ENCODE measurements at regions not wholly inside any gene's neighbourhood (a gene's known extent, or its start where the extent isn't known, plus 50 kb on each side); places are given as distances from the start of the nearest gene placed in this dataset.

GRCh38 chr4:173930329-173930967 lies 353.0 kb downstream of the FBXO8 start:
- CTCF ChIA-PET = interaction anchor here (1.2 kb wide), 1 partner anchor 9 kb away, joined by 9 read pairs; no protein-coding TSS in a partner anchor
- POLR2A ChIA-PET = no interaction called here
- no peak for DNase-seq (ENCODE audit: extremely low spot score)
- TF ChIP-seq TARDBP (IDR thresholded peaks at IDR 0.05) = no peak

- no peak for DNase-seq (ENCODE audit: extremely low spot score)
- TF ChIP-seq ZNF384 (IDR thresholded peaks at IDR 0.05) (no peak), CTBP1 (IDR thresholded peaks at IDR 0.05; ENCODE audit: borderline replicate concordance) (no peak), TARDBP (IDR thresholded peaks at IDR 0.05) (no peak), SP1 (IDR thresholded peaks at IDR 0.05) (no peak), HDGF (IDR thresholded peaks at IDR 0.05; ENCODE audit: borderline replicate concordance) (no peak), NFRKB (IDR thresholded peaks at IDR 0.05) (no peak), ARNT (IDR thresholded peaks at IDR 0.05) (no peak), FOXA1 (IDR thresholded peaks at IDR 0.05) (no peak), LEF1 (IDR thresholded peaks at IDR 0.05; ENCODE audit: borderline replicate concordance) (no peak)
- ChIA-PET CTCF (interaction anchor here (1.2 kb wide), 1 partner anchor 9 kb away, joined by 9 read pairs; no protein-coding TSS in a partner anchor), POLR2A (no interaction called here)
Measured at GRCh38 chr4:173929921-173930320, 353.5 kb downstream of the FBXO8 start.

- ChIA-PET POLR2A (no interaction called here), CTCF (no interaction called here)
- no peak for DNase-seq (ENCODE audit: extremely low spot score)
Measured at GRCh38 chr4:173924561-173924960, 358.9 kb downstream of the FBXO8 start.

GRCh38 chr4:173919861-173920260 lies 363.6 kb downstream of the FBXO8 start:
- ChIA-PET CTCF (interaction anchor here (0.6 kb wide), 1 partner anchor 31 kb away, joined by 3 read pairs; no protein-coding TSS in a partner anchor), POLR2A (no interaction called here)
- DNase-seq (ENCODE audit: extremely low spot score) = no peak
- TF ChIP-seq TARDBP (IDR thresholded peaks at IDR 0.05) = no peak
- TF ChIP-seq ELF4 (IDR thresholded peaks at IDR 0.05) = no peak
- no peak for TF ChIP-seq L3MBTL2 (conservative IDR thresholded peaks at IDR 0.05)
- no peak for TF ChIP-seq LEF1 (IDR thresholded peaks at IDR 0.05; ENCODE audit: borderline replicate concordance)
- TF ChIP-seq FOXK2 (IDR thresholded peaks at IDR 0.05) = no peak
- TF ChIP-seq ARNT (IDR thresholded peaks at IDR 0.05) = no peak
- TF ChIP-seq HDGF (IDR thresholded peaks at IDR 0.05; ENCODE audit: borderline replicate concordance) = no peak
- no peak for TF ChIP-seq NFRKB (IDR thresholded peaks at IDR 0.05)
- no peak for TF ChIP-seq CTBP1 (IDR thresholded peaks at IDR 0.05; ENCODE audit: borderline replicate concordance)
- TF ChIP-seq FOXA1 (IDR thresholded peaks at IDR 0.05) = no peak
- TF ChIP-seq SUZ12 (IDR thresholded peaks at IDR 0.05) = no peak
- no peak for TF ChIP-seq FOXM1 (IDR thresholded peaks at IDR 0.05; ENCODE audit: borderline replicate concordance)
- TF ChIP-seq BHLHE40 (IDR thresholded peaks at IDR 0.05; ENCODE audit: borderline replicate concordance) = no peak
- TF ChIP-seq, protein P1, sequence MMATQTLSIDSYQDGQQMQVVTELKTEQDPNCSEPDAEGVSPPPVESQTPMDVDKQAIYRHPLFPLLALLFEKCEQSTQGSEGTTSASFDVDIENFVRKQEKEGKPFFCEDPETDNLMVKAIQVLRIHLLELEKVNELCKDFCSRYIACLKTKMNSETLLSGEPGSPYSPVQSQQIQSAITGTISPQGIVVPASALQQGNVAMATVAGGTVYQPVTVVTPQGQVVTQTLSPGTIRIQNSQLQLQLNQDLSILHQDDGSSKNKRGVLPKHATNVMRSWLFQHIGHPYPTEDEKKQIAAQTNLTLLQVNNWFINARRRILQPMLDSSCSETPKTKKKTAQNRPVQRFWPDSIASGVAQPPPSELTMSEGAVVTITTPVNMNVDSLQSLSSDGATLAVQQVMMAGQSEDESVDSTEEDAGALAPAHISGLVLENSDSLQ (IDR thresholded peaks at IDR 0.05) = no peak
- no peak for TF ChIP-seq SP1 (IDR thresholded peaks at IDR 0.05)
- no peak for TF ChIP-seq ZNF384 (IDR thresholded peaks at IDR 0.05)

More at GRCh38 chr4:173924561-173924960, 358.9 kb downstream of the FBXO8 start:
- TF ChIP-seq ARNT (IDR thresholded peaks at IDR 0.05) (no peak), FOXK2 (IDR thresholded peaks at IDR 0.05) (no peak), SP1 (IDR thresholded peaks at IDR 0.05) (no peak), L3MBTL2 (conservative IDR thresholded peaks at IDR 0.05) (no peak), NFRKB (IDR thresholded peaks at IDR 0.05) (no peak), CTBP1 (IDR thresholded peaks at IDR 0.05; ENCODE audit: borderline replicate concordance) (no peak), FOXM1 (IDR thresholded peaks at IDR 0.05; ENCODE audit: borderline replicate concordance) (no peak), BHLHE40 (IDR thresholded peaks at IDR 0.05; ENCODE audit: borderline replicate concordance) (no peak), FOXA1 (IDR thresholded peaks at IDR 0.05) (no peak), LEF1 (IDR thresholded peaks at IDR 0.05; ENCODE audit: borderline replicate concordance) (no peak), TARDBP (IDR thresholded peaks at IDR 0.05) (no peak), HDGF (IDR thresholded peaks at IDR 0.05; ENCODE audit: borderline replicate concordance) (no peak), ELF4 (IDR thresholded peaks at IDR 0.05) (no peak), SUZ12 (IDR thresholded peaks at IDR 0.05) (no peak)
- TF ChIP-seq, protein P1 (IDR thresholded peaks at IDR 0.05) = no peak

GRCh38 chr4:173919196-173919595 lies 364.3 kb downstream of the FBXO8 start:
- POLR2A ChIA-PET = no interaction called here
- DNase-seq (ENCODE audit: extremely low spot score) = no peak
- CTCF ChIA-PET = interaction anchor here (0.6 kb wide), 1 partner anchor 30 kb away, joined by 3 read pairs; no protein-coding TSS in a partner anchor
- TF ChIP-seq TARDBP (IDR thresholded peaks at IDR 0.05) = no peak
- no peak for TF ChIP-seq FOXA1 (IDR thresholded peaks at IDR 0.05)
- no peak for TF ChIP-seq ELF4 (IDR thresholded peaks at IDR 0.05)
- TF ChIP-seq L3MBTL2 (conservative IDR thresholded peaks at IDR 0.05) = no peak
- no peak for TF ChIP-seq ZNF384 (IDR thresholded peaks at IDR 0.05)
- no peak for TF ChIP-seq FOXM1 (IDR thresholded peaks at IDR 0.05; ENCODE audit: borderline replicate concordance)
- TF ChIP-seq NFRKB (IDR thresholded peaks at IDR 0.05) = no peak
- no peak for TF ChIP-seq CTBP1 (IDR thresholded peaks at IDR 0.05; ENCODE audit: borderline replicate concordance)
- TF ChIP-seq SUZ12 (IDR thresholded peaks at IDR 0.05) = no peak
- no peak for TF ChIP-seq ARNT (IDR thresholded peaks at IDR 0.05)

DNA sequence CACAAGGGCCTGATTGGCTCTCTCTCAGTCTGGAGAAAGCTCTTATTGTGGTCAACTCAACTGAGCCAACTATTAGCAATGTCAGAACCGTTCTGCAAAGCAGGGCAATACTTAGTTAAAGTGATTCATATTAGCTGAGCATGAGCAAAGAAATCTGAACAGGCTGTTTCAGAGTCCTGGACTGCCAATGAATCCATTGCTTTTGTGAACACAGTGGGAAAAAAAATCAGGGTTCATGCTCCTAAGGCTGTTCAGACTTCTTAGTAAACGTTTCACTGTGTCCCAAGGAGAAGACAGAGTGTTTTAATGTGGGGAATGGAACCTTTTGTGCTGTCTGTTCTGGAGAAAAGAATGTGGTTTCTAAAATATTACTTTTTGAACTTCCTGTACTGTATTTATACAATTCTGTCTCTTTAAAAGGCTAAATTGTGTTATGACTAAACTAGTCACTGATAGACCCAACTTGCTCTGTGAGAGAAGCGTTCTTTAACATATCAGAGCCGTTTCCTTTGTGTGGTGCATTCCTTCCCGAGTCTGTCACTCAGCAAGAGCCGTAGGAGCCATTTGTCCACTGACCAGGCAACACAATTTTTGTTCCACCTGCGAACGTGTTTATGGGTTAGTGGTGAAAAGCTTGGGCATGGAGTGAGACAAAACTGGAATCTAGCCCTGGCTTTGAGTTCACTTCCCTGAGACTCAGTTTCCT lies 366.1 kb downstream of the FBXO8 start:
- TF ChIP-seq TARDBP (IDR thresholded peaks at IDR 0.05) = no peak
- no peak for TF ChIP-seq ARNT (IDR thresholded peaks at IDR 0.05)
- TF ChIP-seq, protein P1 (IDR thresholded peaks at IDR 0.05) = no peak
- no peak for TF ChIP-seq ELF4 (IDR thresholded peaks at IDR 0.05)
- TF ChIP-seq FOXK2 (IDR thresholded peaks at IDR 0.05) = no peak
- no peak for TF ChIP-seq BHLHE40 (IDR thresholded peaks at IDR 0.05; ENCODE audit: borderline replicate concordance)
- no peak for TF ChIP-seq L3MBTL2 (conservative IDR thresholded peaks at IDR 0.05)
- no peak for TF ChIP-seq SUZ12 (IDR thresholded peaks at IDR 0.05)
- no peak for TF ChIP-seq ZNF384 (IDR thresholded peaks at IDR 0.05)
- TF ChIP-seq LEF1 (IDR thresholded peaks at IDR 0.05; ENCODE audit: borderline replicate concordance) = no peak
- CTCF ChIA-PET = no interaction called here
- POLR2A ChIA-PET = no interaction called here
- DNase-seq (ENCODE audit: extremely low spot score) = no peak

Measured in HEK293T (cell line).